Uterus (tissue), 2 donors: ENCODE measurements at regions not wholly inside any gene's neighbourhood (a gene's known extent, or its start where the extent isn't known, plus 50 kb on each side); places are given as distances from the start of the nearest gene placed in this dataset.

Source experiments
- POLR2A ChIP-seq, 2 donors: fragments of 450-650 bp; IDR thresholded peaks; one replicate each; pipeline ENCODE4 v1.6.1; 2016; ENCODE audit warnings: antibody characterized with exemption in 2 of 2, mild to moderate bottlenecking in 1 of 2, moderate library complexity in 1 of 2
- TF ChIP-seq, protein P1 (sequence below), 4 experiments: fragments of 200-600 bp in 2 of 4; fragments of 450-650 bp in 2 of 4; sonication (generic) in 2 of 4; IDR thresholded peaks; one replicate each; pipeline ENCODE4 v1.5.1; 2016 to 2019; ENCODE audit warnings: antibody characterized with exemption in 4 of 4, mild to moderate bottlenecking in 2 of 4, moderate library complexity in 1 of 4

DNA sequence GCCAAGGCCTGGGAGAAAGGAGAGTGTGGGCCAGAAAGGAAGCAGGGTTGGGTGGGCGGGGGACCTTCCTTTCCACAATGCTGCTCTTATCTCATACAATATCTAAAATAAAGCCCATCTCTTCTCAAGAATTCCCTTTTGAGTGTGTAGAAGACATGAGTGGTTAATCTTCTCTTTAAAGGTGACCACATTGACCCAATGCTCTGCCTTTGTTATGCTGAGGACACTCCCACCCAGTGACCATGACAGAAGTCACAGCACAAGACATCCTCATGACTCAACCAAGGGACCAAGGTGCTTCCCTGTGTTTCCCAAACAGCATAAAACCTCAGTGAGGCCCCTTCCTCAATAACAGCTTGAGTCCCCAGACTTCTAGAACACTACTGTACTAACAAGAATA is 193.0 kb upstream of the ADAMTS16 start:
- TF ChIP-seq, protein P1, sequence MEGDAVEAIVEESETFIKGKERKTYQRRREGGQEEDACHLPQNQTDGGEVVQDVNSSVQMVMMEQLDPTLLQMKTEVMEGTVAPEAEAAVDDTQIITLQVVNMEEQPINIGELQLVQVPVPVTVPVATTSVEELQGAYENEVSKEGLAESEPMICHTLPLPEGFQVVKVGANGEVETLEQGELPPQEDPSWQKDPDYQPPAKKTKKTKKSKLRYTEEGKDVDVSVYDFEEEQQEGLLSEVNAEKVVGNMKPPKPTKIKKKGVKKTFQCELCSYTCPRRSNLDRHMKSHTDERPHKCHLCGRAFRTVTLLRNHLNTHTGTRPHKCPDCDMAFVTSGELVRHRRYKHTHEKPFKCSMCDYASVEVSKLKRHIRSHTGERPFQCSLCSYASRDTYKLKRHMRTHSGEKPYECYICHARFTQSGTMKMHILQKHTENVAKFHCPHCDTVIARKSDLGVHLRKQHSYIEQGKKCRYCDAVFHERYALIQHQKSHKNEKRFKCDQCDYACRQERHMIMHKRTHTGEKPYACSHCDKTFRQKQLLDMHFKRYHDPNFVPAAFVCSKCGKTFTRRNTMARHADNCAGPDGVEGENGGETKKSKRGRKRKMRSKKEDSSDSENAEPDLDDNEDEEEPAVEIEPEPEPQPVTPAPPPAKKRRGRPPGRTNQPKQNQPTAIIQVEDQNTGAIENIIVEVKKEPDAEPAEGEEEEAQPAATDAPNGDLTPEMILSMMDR (IDR thresholded peaks at IDR 0.05), result no peak
- no peak for TF ChIP-seq POLR2A (IDR thresholded peaks at IDR 0.05)
